Breast epithelium (tissue), 3 donors: ENCODE measurements at regions not wholly inside any gene's neighbourhood (a gene's known extent, or its start where the extent isn't known, plus 50 kb on each side); places are given as distances from the start of the nearest gene placed in this dataset.

Experiments
- POLR2A ChIP-seq: fragments of 450-650 bp; IDR thresholded peaks from one replicate; pipeline ENCODE4 v1.6.1; 2016; ENCODE audit warnings: antibody characterized with exemption, mild to moderate bottlenecking, moderate library complexity
- TF ChIP-seq, protein P1 (sequence below), 3 donors: fragments of 450-650 bp; IDR thresholded peaks; one replicate each; pipeline ENCODE4 v1.5.1; 2016 to 2017; ENCODE audit warnings: antibody characterized with exemption in 3 of 3, mild to moderate bottlenecking in 3 of 3, moderate library complexity in 3 of 3

DNA sequence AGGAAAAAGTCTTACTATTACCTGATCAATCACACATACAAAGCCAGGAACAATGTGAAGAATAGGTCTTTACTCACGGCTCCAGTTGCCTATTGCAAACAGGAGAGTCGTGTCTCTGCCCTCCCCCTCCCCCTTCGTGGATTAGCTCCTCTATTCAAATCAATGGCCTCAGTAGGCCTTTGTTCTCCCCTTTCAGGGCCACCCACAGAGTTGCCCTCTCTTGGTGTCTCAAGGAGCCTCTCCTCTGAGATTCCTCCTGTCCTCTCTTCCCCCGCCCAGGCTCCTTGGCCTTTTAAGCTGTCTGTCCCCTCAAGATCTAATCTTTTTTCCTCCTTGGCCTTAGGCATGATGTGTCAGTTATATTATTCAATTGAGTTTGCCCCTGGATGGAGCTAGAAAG lies 107.2 kb upstream of the NALF2 start:
- no peak for TF ChIP-seq POLR2A
- TF ChIP-seq, protein P1, sequence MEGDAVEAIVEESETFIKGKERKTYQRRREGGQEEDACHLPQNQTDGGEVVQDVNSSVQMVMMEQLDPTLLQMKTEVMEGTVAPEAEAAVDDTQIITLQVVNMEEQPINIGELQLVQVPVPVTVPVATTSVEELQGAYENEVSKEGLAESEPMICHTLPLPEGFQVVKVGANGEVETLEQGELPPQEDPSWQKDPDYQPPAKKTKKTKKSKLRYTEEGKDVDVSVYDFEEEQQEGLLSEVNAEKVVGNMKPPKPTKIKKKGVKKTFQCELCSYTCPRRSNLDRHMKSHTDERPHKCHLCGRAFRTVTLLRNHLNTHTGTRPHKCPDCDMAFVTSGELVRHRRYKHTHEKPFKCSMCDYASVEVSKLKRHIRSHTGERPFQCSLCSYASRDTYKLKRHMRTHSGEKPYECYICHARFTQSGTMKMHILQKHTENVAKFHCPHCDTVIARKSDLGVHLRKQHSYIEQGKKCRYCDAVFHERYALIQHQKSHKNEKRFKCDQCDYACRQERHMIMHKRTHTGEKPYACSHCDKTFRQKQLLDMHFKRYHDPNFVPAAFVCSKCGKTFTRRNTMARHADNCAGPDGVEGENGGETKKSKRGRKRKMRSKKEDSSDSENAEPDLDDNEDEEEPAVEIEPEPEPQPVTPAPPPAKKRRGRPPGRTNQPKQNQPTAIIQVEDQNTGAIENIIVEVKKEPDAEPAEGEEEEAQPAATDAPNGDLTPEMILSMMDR (IDR thresholded peaks at IDR 0.05) = no peak
